Neural progenitor cell (in vitro differentiated cells): ENCODE measurements at regions not wholly inside any gene's neighbourhood (a gene's known extent, or its start where the extent isn't known, plus 50 kb on each side); places are given as distances from the start of the nearest gene placed in this dataset.

Experiments
- DNase-seq: peaks from one replicate; pipeline ENCODE4 v3.0.0-alpha.2; 2016; ENCODE audit warnings: low spot score
- H2AFZ ChIP-seq: fragments of 200-600 bp; sonication (generic); replicated peaks from 2 replicates; pipeline ENCODE4 v1.6.1; 2016; ENCODE audit warnings: antibody characterized with exemption
- H3F3A ChIP-seq: fragments of 200-600 bp; sonication (generic); 2 replicates; pipeline ENCODE4 v1.6.1; 2016; ENCODE audit warnings: antibody characterized with exemption, low read depth
- H3K27ac ChIP-seq: fragments of 200-600 bp; sonication (generic); 2 replicates; pipeline ENCODE4 v1.5.1; 2016; ENCODE audit warnings: mild to moderate bottlenecking
- H3K27me3 ChIP-seq: fragments of 200-600 bp; sonication (generic); 2 replicates; pipeline ENCODE4 v1.6.1; 2016; ENCODE audit warnings: mild to moderate bottlenecking, moderate library complexity
- H3K36me3 ChIP-seq: fragments of 200-600 bp; sonication (generic); 2 replicates; pipeline ENCODE4 v1.5.1; 2016
- H3K4me1 ChIP-seq: fragments of 200-600 bp; sonication (generic); 2 replicates; pipeline ENCODE4 v1.6.1; 2016; ENCODE audit warnings: mixed run types
- H3K4me2 ChIP-seq: fragments of 200-600 bp; sonication (generic); 2 replicates; pipeline ENCODE4 v1.6.1; 2016
- H3K4me3 ChIP-seq: fragments of 200-600 bp; sonication (generic); 2 replicates; pipeline ENCODE4 v1.5.1; 2016
- H3K79me2 ChIP-seq: fragments of 200-600 bp; sonication (generic); 2 replicates; pipeline ENCODE4 v1.6.1; 2016; ENCODE audit warnings: low read depth
- H3K9ac ChIP-seq: fragments of 200-600 bp; sonication (generic); 2 replicates; pipeline ENCODE4 v1.6.1; 2016
- H3K9me3 ChIP-seq: fragments of 200-600 bp; sonication (generic); 2 replicates; pipeline ENCODE4 v1.5.1; 2016; ENCODE audit warnings: low read depth
- H4K20me1 ChIP-seq: fragments of 200-600 bp; sonication (generic); 2 replicates; pipeline ENCODE4 v1.6.1; 2016; ENCODE audit warnings: low read depth
- H3K27ac Mint-ChIP-seq: 3 replicates; pipeline ENCODE4 v1.8.0; 2021; ENCODE audit warnings: mixed read lengths
- H3K27me3 Mint-ChIP-seq: 2 replicates; pipeline ENCODE4 v1.8.0; 2022; ENCODE audit warnings: low read depth, mild to moderate bottlenecking, inconsistent platforms, moderate library complexity, mixed read lengths; ENCODE audit not compliant: insufficient read depth
- H3K36me3 Mint-ChIP-seq: 3 replicates; pipeline ENCODE4 v1.8.0; 2021; ENCODE audit warnings: mixed read lengths
- H3K4me1 Mint-ChIP-seq: 3 replicates; pipeline ENCODE4 v1.8.0; 2021; ENCODE audit warnings: mixed read lengths
- H3K4me3 Mint-ChIP-seq: 3 replicates; pipeline ENCODE4 v1.8.0; 2021; ENCODE audit warnings: mild to moderate bottlenecking, moderate library complexity, mixed read lengths
- H3K9me3 Mint-ChIP-seq: 3 replicates; pipeline ENCODE4 v1.8.0; 2020; ENCODE audit warnings: mixed read lengths
- EZH2 ChIP-seq: fragments of 200-600 bp; sonication (generic); IDR thresholded peaks from 2 replicates; pipeline ENCODE4 v1.6.1; 2017; ENCODE audit warnings: antibody characterized with exemption, mild to moderate bottlenecking, moderate library complexity
- EZH2phosphoT487 ChIP-seq: fragments of 200-600 bp; sonication (generic); IDR thresholded peaks from 2 replicates; pipeline ENCODE4 v1.6.1; 2017; ENCODE audit warnings: antibody characterized with exemption
- TF ChIP-seq, protein P1 (sequence below): fragments of 200-600 bp; sonication (generic); IDR thresholded peaks from 2 replicates; pipeline ENCODE4 v1.5.1; 2017; ENCODE audit warnings: antibody characterized with exemption, mild to moderate bottlenecking

DNA sequence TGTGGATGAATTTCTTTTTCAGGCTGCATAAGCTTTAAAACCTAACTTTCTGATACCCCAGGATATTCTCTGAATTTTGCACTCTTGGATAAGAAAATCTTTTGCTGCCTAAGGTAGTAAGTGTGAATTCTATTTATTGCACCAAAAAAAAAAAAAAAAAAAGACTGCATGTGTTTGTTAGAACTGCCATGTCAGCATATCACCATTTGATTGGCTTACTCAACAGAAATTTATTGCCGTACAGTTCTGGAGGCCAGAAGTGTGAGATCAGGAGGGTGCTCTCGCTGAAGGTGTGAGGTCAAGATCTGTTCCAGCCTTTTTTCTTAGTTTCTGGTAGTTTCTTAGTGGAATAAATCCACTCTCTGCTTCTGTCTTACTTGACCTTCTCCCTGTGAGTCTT, 1250.0 kb upstream of the PRKX start:
- DNase-seq, result no peak
- no peaks in the 10 kb centered on the region for H3K9me3 ChIP-seq
- no peaks in the 10 kb centered on the region for H3K4me1 ChIP-seq
- peaks cover 2% of the 10 kb centered on the region for H3K27me3 Mint-ChIP-seq
- no peaks in the 10 kb centered on the region for H3K4me1 Mint-ChIP-seq
- no peak overlapping the region for H2AFZ ChIP-seq
- no peak overlapping the region for H3K4me3 Mint-ChIP-seq
- TF ChIP-seq EZH2, result no peak
- TF ChIP-seq, protein P1, sequence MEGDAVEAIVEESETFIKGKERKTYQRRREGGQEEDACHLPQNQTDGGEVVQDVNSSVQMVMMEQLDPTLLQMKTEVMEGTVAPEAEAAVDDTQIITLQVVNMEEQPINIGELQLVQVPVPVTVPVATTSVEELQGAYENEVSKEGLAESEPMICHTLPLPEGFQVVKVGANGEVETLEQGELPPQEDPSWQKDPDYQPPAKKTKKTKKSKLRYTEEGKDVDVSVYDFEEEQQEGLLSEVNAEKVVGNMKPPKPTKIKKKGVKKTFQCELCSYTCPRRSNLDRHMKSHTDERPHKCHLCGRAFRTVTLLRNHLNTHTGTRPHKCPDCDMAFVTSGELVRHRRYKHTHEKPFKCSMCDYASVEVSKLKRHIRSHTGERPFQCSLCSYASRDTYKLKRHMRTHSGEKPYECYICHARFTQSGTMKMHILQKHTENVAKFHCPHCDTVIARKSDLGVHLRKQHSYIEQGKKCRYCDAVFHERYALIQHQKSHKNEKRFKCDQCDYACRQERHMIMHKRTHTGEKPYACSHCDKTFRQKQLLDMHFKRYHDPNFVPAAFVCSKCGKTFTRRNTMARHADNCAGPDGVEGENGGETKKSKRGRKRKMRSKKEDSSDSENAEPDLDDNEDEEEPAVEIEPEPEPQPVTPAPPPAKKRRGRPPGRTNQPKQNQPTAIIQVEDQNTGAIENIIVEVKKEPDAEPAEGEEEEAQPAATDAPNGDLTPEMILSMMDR, result no peak
- TF ChIP-seq EZH2phosphoT487, result no peak
- no peaks in the 10 kb centered on the region for H3K36me3 Mint-ChIP-seq
- H3K27me3 ChIP-seq, result no peaks in the 10 kb centered on the region
- H3K27ac ChIP-seq, result no peak overlapping the region
- no peak overlapping the region for H3K4me3 ChIP-seq
- no peak overlapping the region for H3K27ac Mint-ChIP-seq
- no peaks in the 10 kb centered on the region for H3K36me3 ChIP-seq
- H3K9me3 Mint-ChIP-seq, result no peaks in the 10 kb centered on the region
- H3K9ac ChIP-seq, result no peak overlapping the region
- H3K4me2 ChIP-seq, result no peak overlapping the region
- H3F3A ChIP-seq, result no peaks in the 10 kb centered on the region
- H4K20me1 ChIP-seq, result no peaks in the 10 kb centered on the region
- H3K79me2 ChIP-seq, result no peaks in the 10 kb centered on the region

DNA sequence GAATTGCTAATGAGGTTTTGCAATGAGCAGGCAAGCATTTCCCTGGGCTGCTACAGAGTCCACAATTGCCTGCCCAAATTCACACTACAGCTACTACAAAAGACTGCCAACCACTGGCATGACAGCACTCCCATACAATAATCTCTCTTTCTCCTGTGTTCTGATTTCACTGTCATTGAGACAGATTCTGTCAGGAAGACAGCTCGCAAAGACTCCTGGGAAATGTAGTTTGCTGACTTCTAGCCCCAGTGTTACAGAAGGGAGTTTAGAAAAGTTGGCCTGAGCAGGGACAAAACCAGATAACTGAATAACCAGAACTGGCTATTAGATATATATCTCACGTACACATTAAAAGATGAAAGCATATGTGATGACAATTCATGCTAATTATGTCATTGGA, 1231.3 kb upstream of the PRKX start:
- no peaks in the 10 kb centered on the region for H3K36me3 Mint-ChIP-seq
- TF ChIP-seq, protein P1, result no peak
- TF ChIP-seq EZH2phosphoT487 (no peak), EZH2 (no peak)
- H3K4me1 ChIP-seq, result no peaks in the 10 kb centered on the region
- DNase-seq, result peak; percentile 23
- no peaks in the 10 kb centered on the region for H3F3A ChIP-seq
- no peak overlapping the region for H3K4me2 ChIP-seq
- no peak overlapping the region for H3K27ac Mint-ChIP-seq
- H3K4me3 Mint-ChIP-seq, result no peak overlapping the region
- no peaks in the 10 kb centered on the region for H3K9me3 Mint-ChIP-seq
- no peak overlapping the region for H3K4me3 ChIP-seq
- H3K27me3 Mint-ChIP-seq, result no peaks in the 10 kb centered on the region
- no peak overlapping the region for H3K9ac ChIP-seq
- H4K20me1 ChIP-seq, result no peaks in the 10 kb centered on the region
- peak overlapping the region; percentile 95 for H2AFZ ChIP-seq
- no peaks in the 10 kb centered on the region for H3K79me2 ChIP-seq
- no peak overlapping the region for H3K27ac ChIP-seq
- H3K9me3 ChIP-seq, result no peaks in the 10 kb centered on the region
- no peaks in the 10 kb centered on the region for H3K27me3 ChIP-seq
- H3K36me3 ChIP-seq, result no peaks in the 10 kb centered on the region
- H3K4me1 Mint-ChIP-seq, result no peaks in the 10 kb centered on the region

DNA sequence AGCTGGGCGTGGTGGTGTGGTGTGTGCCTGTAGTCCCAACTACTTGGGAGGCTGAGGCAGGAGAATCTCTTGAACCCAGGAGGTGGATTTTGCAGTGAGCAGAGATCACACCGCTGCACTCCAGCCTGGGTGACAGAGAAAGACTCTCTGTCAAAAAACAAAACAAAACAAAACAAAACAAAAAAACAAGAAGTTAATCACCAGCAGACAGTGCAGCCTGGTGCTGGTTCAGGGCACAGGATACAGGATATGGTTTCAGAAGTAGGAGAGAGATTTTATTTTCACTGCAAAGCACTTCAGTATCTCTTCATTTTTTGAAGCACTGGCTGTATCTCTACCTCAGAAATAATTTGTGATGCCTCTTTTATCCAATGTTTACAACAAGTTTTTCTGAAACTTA, 1222.9 kb upstream of the PRKX start:
- Histone ChIP-seq H4K20me1 (no peaks in the 10 kb centered on the region), H3K9ac (no peak overlapping the region), H3F3A (no peaks in the 10 kb centered on the region), H3K79me2 (no peaks in the 10 kb centered on the region), H3K4me3 (no peak overlapping the region), H3K4me2 (no peak overlapping the region), H3K9me3 (no peaks in the 10 kb centered on the region), H3K4me1 (no peaks in the 10 kb centered on the region), H2AFZ (no peak overlapping the region), H3K27ac (no peak overlapping the region), H3K27me3 (no peaks in the 10 kb centered on the region), H3K36me3 (no peaks in the 10 kb centered on the region)
- Mint-ChIP-seq H3K4me3 (no peak overlapping the region), H3K4me1 (no peaks in the 10 kb centered on the region), H3K27me3 (peaks cover 3% of the 10 kb centered on the region), H3K27ac (no peak overlapping the region), H3K36me3 (no peaks in the 10 kb centered on the region), H3K9me3 (no peaks in the 10 kb centered on the region)
- no peak for DNase-seq
- no peak for TF ChIP-seq EZH2

DNA sequence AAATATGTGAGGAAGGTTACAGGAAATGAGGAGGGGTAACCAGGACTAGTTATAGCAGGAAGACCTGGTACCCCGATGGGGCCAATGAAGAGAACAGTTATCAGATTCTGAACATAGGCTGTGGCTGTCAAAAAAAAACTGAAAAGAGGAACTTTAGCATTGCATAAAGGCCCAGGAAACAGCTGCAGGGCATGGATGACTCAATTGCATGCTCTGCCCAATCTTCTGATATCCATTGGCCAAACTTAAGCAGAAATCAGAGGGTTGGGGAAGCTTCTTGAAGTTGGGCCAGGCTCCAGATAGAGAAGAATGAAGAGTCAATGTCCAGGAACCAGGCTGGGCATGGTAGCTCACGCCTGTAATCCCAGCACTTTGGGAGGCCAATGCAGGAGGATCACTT, 1222.4 kb upstream of the PRKX start:
- Histone ChIP-seq H3F3A (no peaks in the 10 kb centered on the region), H3K27me3 (no peaks in the 10 kb centered on the region)
- H3K27ac Mint-ChIP-seq, result no peak overlapping the region

More for the DNA sequence above, 1222.4 kb upstream of the PRKX start:
- Mint-ChIP-seq H3K36me3 (no peaks in the 10 kb centered on the region), H3K4me1 (no peaks in the 10 kb centered on the region), H3K9me3 (no peaks in the 10 kb centered on the region), H3K27me3 (peaks cover 3% of the 10 kb centered on the region), H3K4me3 (no peak overlapping the region)
- Histone ChIP-seq H3K4me1 (no peaks in the 10 kb centered on the region), H3K36me3 (no peaks in the 10 kb centered on the region), H3K27ac (no peak overlapping the region), H3K79me2 (no peaks in the 10 kb centered on the region), H2AFZ (no peak overlapping the region), H3K9ac (no peak overlapping the region), H3K9me3 (no peaks in the 10 kb centered on the region), H3K4me2 (no peak overlapping the region), H3K4me3 (no peak overlapping the region), H4K20me1 (no peaks in the 10 kb centered on the region)
- TF ChIP-seq EZH2 (no peak), EZH2phosphoT487 (no peak)
- TF ChIP-seq, protein P1, result no peak
- no peak for DNase-seq
